ENCODE measurements at regions not wholly inside any gene's neighbourhood (a gene's known extent, or its start where the extent isn't known, plus 50 kb on each side); places are given as distances from the start of the nearest gene placed in this dataset.

- TF ChIP-seq, protein P1, sequence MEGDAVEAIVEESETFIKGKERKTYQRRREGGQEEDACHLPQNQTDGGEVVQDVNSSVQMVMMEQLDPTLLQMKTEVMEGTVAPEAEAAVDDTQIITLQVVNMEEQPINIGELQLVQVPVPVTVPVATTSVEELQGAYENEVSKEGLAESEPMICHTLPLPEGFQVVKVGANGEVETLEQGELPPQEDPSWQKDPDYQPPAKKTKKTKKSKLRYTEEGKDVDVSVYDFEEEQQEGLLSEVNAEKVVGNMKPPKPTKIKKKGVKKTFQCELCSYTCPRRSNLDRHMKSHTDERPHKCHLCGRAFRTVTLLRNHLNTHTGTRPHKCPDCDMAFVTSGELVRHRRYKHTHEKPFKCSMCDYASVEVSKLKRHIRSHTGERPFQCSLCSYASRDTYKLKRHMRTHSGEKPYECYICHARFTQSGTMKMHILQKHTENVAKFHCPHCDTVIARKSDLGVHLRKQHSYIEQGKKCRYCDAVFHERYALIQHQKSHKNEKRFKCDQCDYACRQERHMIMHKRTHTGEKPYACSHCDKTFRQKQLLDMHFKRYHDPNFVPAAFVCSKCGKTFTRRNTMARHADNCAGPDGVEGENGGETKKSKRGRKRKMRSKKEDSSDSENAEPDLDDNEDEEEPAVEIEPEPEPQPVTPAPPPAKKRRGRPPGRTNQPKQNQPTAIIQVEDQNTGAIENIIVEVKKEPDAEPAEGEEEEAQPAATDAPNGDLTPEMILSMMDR (IDR thresholded peaks at IDR 0.05), result no peak
- no peak for TF ChIP-seq EP300 (IDR thresholded peaks at IDR 0.05)
These were observed 91.9 kb upstream of the TSHZ2 start for GRCh38 chr20:52880259-52880658.

All from gastroesophageal sphincter (tissue), 3 donors.